Activated B cell treated with CpG ODN at 0.5 μM for 24 hours (primary cell): ENCODE measurements at regions not wholly inside any gene's neighbourhood (a gene's known extent, or its start where the extent isn't known, plus 50 kb on each side); places are given as distances from the start of the nearest gene placed in this dataset.

Experiments used
- ATAC-seq: fragments of 200-7000 bp; cut with Tn5 transposase; one replicate; pipeline ENCODE4 v1.10.0; 2021; ENCODE audit warnings: low read depth, mild to moderate bottlenecking, moderate library complexity
- CTCF ChIA-PET: fragments of 350-600 bp; sonication (Branson Sonifier 250); formaldehyde crosslinking; loops from one replicate; lab custom pipeline; 2021; ENCODE audit warnings: antibody characterized with exemption; lab: Charles Lee
- POLR2A ChIA-PET: fragments of 350-600 bp; sonication (Branson Sonifier 250); formaldehyde crosslinking; loops from one replicate; lab custom pipeline; 2021; ENCODE audit warnings: antibody characterized with exemption; lab: Charles Lee
- DNase-seq: peaks from one replicate; pipeline ENCODE4 v3.0.0; 2022
- H3K27ac Mint-ChIP-seq: one replicate; pipeline ENCODE4 v1.8.0; 2020; ENCODE audit warnings: mixed read lengths
- H3K27me3 Mint-ChIP-seq: one replicate; pipeline ENCODE4 v1.8.0; 2021; ENCODE audit warnings: mixed read lengths
- H3K36me3 Mint-ChIP-seq: one replicate; pipeline ENCODE4 v1.8.0; 2021; ENCODE audit warnings: low read depth, mixed read lengths
- H3K4me1 Mint-ChIP-seq: one replicate; pipeline ENCODE4 v1.8.0; 2021; ENCODE audit warnings: mixed read lengths
- H3K4me3 Mint-ChIP-seq: one replicate; pipeline ENCODE4 v1.8.0; 2020; ENCODE audit warnings: mild to moderate bottlenecking, mixed read lengths
- H3K9me3 Mint-ChIP-seq: one replicate; pipeline ENCODE4 v1.8.0; 2020; ENCODE audit warnings: mixed read lengths
- intact Hi-C: fragments of 100-400 bp; cut with micrococcal nuclease; formaldehyde crosslinking; loops from one replicate; pipeline ENCODE4 v1.15.1; 2024
- TF ChIP-seq, protein P1 (sequence below): fragments of 200-600 bp; IDR thresholded peaks from one replicate; pipeline ENCODE4 v1.8.0; 2022; ENCODE audit warnings: antibody characterized with exemption, mild to moderate bottlenecking

DNA sequence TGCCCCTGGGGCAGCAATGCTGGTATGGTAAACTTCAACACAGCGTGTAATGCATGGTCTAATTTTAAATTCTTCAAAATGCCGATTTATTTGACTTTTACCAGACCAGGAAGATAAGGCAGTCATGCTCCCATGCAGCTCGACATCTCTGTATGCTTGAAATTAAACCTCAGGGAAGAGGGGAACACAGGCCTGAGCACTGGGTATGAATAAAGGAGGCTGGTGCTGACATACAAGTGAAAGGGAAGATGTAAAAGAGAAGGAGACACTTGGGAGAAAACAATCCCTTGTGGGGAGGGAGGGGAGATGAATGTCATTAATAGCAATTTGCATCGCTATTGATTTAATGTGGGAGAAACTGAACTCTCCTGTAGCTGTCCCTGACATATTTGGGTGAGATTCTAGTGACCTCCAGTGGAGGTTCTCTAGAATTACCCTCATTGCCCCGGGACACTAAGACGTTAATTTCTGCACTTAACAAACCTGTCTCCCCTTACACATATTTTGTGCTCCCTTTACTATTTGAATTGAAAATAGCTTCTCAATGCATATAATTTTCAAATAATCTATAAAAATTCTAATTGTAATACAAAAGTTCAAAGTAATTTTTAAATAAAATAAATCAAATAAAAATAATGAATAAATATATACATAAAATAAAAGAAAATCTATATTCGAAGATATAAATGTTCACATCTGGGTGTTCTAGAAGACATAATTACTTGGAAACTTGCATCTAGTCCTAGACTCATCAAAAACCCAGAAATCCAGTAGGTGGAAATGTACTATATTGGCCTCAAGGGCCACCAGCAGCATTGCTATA, 283.1 kb downstream of the LMX1A start:
- ChIA-PET POLR2A (no interaction called here), CTCF (no interaction called here)
- DNase-seq (no peak), ATAC-seq (no peak)
- TF ChIP-seq, protein P1, sequence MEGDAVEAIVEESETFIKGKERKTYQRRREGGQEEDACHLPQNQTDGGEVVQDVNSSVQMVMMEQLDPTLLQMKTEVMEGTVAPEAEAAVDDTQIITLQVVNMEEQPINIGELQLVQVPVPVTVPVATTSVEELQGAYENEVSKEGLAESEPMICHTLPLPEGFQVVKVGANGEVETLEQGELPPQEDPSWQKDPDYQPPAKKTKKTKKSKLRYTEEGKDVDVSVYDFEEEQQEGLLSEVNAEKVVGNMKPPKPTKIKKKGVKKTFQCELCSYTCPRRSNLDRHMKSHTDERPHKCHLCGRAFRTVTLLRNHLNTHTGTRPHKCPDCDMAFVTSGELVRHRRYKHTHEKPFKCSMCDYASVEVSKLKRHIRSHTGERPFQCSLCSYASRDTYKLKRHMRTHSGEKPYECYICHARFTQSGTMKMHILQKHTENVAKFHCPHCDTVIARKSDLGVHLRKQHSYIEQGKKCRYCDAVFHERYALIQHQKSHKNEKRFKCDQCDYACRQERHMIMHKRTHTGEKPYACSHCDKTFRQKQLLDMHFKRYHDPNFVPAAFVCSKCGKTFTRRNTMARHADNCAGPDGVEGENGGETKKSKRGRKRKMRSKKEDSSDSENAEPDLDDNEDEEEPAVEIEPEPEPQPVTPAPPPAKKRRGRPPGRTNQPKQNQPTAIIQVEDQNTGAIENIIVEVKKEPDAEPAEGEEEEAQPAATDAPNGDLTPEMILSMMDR = no peak
- Mint-ChIP-seq H3K4me1 (no peaks in the 10 kb centered on the region), H3K36me3 (no peaks in the 10 kb centered on the region), H3K27me3 (no peaks in the 10 kb centered on the region), H3K9me3 (no peaks in the 10 kb centered on the region), H3K4me3 (no peak overlapping the region), H3K27ac (no peak overlapping the region)
- intact Hi-C loops = loop anchor here (5.0 kb wide), 1 partner anchor 1661 kb away; no protein-coding TSS in a partner anchor

- H3K4me3 Mint-ChIP-seq = no peak overlapping the region
- ATAC-seq = no peak
- CTCF ChIA-PET = no interaction called here
- no peaks in the 10 kb centered on the region for H3K27me3 Mint-ChIP-seq
- H3K27ac Mint-ChIP-seq = no peak overlapping the region
- TF ChIP-seq, protein P1 = no peak
- POLR2A ChIA-PET = no interaction called here
- H3K9me3 Mint-ChIP-seq = no peaks in the 10 kb centered on the region
- no peak for DNase-seq
- intact Hi-C loops = loop anchor here (5.0 kb wide), 1 partner anchor 1658 kb away; no protein-coding TSS in a partner anchor
- H3K4me1 Mint-ChIP-seq = no peaks in the 10 kb centered on the region
- no peaks in the 10 kb centered on the region for H3K36me3 Mint-ChIP-seq
Observed at GRCh38 chr1:165070675-165071074, 285.8 kb downstream of the LMX1A start.

DNA sequence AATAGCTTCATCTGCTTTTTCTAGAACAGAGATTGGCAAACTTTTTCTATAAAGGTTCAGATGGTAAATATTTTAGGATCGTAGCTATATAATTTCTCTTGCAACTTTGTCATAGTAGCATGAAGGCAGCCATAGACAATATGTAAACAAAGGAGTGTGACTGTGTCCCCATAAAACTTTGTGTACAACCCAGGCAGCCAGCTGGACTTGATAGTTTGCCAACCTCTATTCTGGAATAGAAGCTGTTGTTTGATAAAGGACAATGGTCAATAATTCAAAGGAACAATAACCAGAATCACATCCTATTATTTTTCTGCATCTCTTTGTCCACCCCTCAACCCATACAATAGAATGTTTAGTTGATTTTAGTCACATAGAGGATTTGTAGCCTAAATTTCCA, 286.7 kb downstream of the LMX1A start:
- Mint-ChIP-seq H3K4me1 (no peaks in the 10 kb centered on the region), H3K27ac (no peak overlapping the region), H3K27me3 (no peaks in the 10 kb centered on the region), H3K9me3 (no peaks in the 10 kb centered on the region), H3K4me3 (no peak overlapping the region), H3K36me3 (no peaks in the 10 kb centered on the region)
- TF ChIP-seq, protein P1 = no peak
- ChIA-PET POLR2A (no interaction called here), CTCF (no interaction called here)
- DNase-seq = no peak
- ATAC-seq = no peak
- intact Hi-C loops = loop anchor here (5.0 kb wide), 1 partner anchor 1658 kb away; no protein-coding TSS in a partner anchor

- Mint-ChIP-seq H3K27ac (no peak overlapping the region), H3K4me3 (no peak overlapping the region), H3K36me3 (no peaks in the 10 kb centered on the region), H3K27me3 (no peaks in the 10 kb centered on the region), H3K9me3 (no peaks in the 10 kb centered on the region), H3K4me1 (no peaks in the 10 kb centered on the region)
- DNase-seq (no peak), ATAC-seq (no peak)
- ChIA-PET POLR2A (no interaction called here), CTCF (no interaction called here)
- TF ChIP-seq, protein P1 = no peak
- intact Hi-C loops = no loop called here
Observed at GRCh38 chr1:165068741-165069140, 287.8 kb downstream of the LMX1A start.

DNA sequence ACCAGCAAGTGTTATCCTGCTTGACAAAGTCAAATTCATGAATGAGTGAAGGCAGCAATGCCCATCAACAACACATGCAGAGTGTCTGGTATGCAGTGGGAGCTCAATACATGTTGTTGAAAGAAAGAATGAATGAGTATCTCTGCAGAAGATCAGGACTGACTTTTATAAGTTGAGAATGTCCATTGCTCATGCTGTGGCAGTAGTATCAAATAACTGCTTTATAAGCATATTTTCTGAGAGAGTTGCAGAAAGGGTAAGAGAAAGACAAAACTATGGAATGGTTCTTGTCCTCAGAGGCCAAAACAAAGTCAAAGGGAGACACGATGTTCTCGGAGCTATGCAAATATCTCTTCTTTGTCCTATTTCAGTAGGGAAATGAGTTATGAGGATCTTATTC, 288.7 kb downstream of the LMX1A start:
- H3K27ac Mint-ChIP-seq = no peak overlapping the region
- TF ChIP-seq, protein P1 = no peak
- no peak for ATAC-seq
- CTCF ChIA-PET = no interaction called here
- H3K27me3 Mint-ChIP-seq = no peaks in the 10 kb centered on the region
- intact Hi-C loops = no loop called here
- H3K9me3 Mint-ChIP-seq = no peaks in the 10 kb centered on the region
- H3K4me3 Mint-ChIP-seq = no peak overlapping the region
- H3K36me3 Mint-ChIP-seq = no peaks in the 10 kb centered on the region
- POLR2A ChIA-PET = no interaction called here
- no peak for DNase-seq
- H3K4me1 Mint-ChIP-seq = no peaks in the 10 kb centered on the region
